ENCODE measurements at regions not wholly inside any gene's neighbourhood (a gene's known extent, or its start where the extent isn't known, plus 50 kb on each side); places are given as distances from the start of the nearest gene placed in this dataset.

GRCh38 chr14:81837304-81837703 lies 303.7 kb upstream of the SEL1L start:
- no peak for DNase-seq

GRCh38 chr14:81839056-81839455 lies 305.4 kb upstream of the SEL1L start:
- no peak for DNase-seq

GRCh38 chr14:81841346-81841745 lies 307.7 kb upstream of the SEL1L start:
- no peak for DNase-seq

GRCh38 chr14:81849714-81850113 lies 316.1 kb upstream of the SEL1L start:
- DNase-seq, result no peak

- DNase-seq, result no peak
Measured at GRCh38 chr14:81855007-81855406, 321.4 kb upstream of the SEL1L start.

GRCh38 chr14:81859046-81859445 lies 325.4 kb upstream of the SEL1L start:
- no peak for DNase-seq

- no peak for DNase-seq
Measured at GRCh38 chr14:81868172-81868571, 334.5 kb upstream of the SEL1L start.

- no peak for DNase-seq
Measured at GRCh38 chr14:81871706-81872105, 338.1 kb upstream of the SEL1L start.

- no peak for DNase-seq
Measured at GRCh38 chr14:81884382-81884781, 350.7 kb upstream of the SEL1L start.

GRCh38 chr14:81886588-81886987 lies 352.9 kb upstream of the SEL1L start:
- DNase-seq, result no peak

- DNase-seq, result no peak
Measured at GRCh38 chr14:81889529-81889928, 355.9 kb upstream of the SEL1L start.

GRCh38 chr14:81890020-81890419 lies 356.4 kb upstream of the SEL1L start:
- DNase-seq, result no peak

- DNase-seq, result no peak
Measured at GRCh38 chr14:81903477-81903876, 369.8 kb upstream of the SEL1L start.

GRCh38 chr14:81927070-81927469 lies 393.4 kb upstream of the SEL1L start:
- DNase-seq, result no peak

- DNase-seq, result no peak
Measured at GRCh38 chr14:81931828-81932227, 398.2 kb upstream of the SEL1L start.

GRCh38 chr14:81936348-81936747 lies 402.7 kb upstream of the SEL1L start:
- no peak for DNase-seq

- DNase-seq, result no peak
Measured at GRCh38 chr14:81936902-81937301, 403.2 kb upstream of the SEL1L start.

- no peak for DNase-seq
Measured at GRCh38 chr14:81938341-81938740, 404.7 kb upstream of the SEL1L start.

GRCh38 chr14:81940651-81941050 lies 407.0 kb upstream of the SEL1L start:
- DNase-seq, result no peak

- DNase-seq, result no peak
Measured at GRCh38 chr14:81942071-81942470, 408.4 kb upstream of the SEL1L start.

- DNase-seq, result no peak
Measured at GRCh38 chr14:81946375-81946774, 412.7 kb upstream of the SEL1L start.

GRCh38 chr14:81946834-81947798 lies 413.5 kb upstream of the SEL1L start:
- no peak for DNase-seq

- no peak for DNase-seq
Measured at GRCh38 chr14:81952917-81953316, 419.3 kb upstream of the SEL1L start.

- DNase-seq, result no peak
Measured at GRCh38 chr14:81953419-81953818, 419.8 kb upstream of the SEL1L start.

Measured in renal pelvis (tissue), 1 donor.